ENCODE measurements at regions not wholly inside any gene's neighbourhood (a gene's known extent, or its start where the extent isn't known, plus 50 kb on each side); places are given as distances from the start of the nearest gene placed in this dataset.
"Not testable (repeated sequence)": the region's sequence is repeated elsewhere in the genome, so short reads cannot be mapped to it uniquely, and the experiment has no call there.

- Histone ChIP-seq H3K27ac (replicated peaks) (no peak overlapping the region), H3K4me3 (replicated peaks; ENCODE audit: insufficient read depth, low read length) (no peak overlapping the region), H3K27me3 (ENCODE audit: insufficient read depth, poor library complexity, severe bottlenecking) (no peaks in the 10 kb centered on the region)
- no peak for TF ChIP-seq GABPA (IDR thresholded peaks at IDR 0.05; ENCODE audit: low read depth)
- no peak for TF ChIP-seq REST (IDR thresholded peaks at IDR 0.05; ENCODE audit: insufficient replicate concordance, low read depth)
- TF ChIP-seq SPI1 (IDR thresholded peaks at IDR 0.05; ENCODE audit: borderline replicate concordance, low read depth) = no peak
- TF ChIP-seq, protein P1, sequence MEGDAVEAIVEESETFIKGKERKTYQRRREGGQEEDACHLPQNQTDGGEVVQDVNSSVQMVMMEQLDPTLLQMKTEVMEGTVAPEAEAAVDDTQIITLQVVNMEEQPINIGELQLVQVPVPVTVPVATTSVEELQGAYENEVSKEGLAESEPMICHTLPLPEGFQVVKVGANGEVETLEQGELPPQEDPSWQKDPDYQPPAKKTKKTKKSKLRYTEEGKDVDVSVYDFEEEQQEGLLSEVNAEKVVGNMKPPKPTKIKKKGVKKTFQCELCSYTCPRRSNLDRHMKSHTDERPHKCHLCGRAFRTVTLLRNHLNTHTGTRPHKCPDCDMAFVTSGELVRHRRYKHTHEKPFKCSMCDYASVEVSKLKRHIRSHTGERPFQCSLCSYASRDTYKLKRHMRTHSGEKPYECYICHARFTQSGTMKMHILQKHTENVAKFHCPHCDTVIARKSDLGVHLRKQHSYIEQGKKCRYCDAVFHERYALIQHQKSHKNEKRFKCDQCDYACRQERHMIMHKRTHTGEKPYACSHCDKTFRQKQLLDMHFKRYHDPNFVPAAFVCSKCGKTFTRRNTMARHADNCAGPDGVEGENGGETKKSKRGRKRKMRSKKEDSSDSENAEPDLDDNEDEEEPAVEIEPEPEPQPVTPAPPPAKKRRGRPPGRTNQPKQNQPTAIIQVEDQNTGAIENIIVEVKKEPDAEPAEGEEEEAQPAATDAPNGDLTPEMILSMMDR (IDR thresholded peaks at IDR 0.05; ENCODE audit: insufficient read depth, low read length) = no peak
- TF ChIP-seq POLR2AphosphoS5 (IDR thresholded peaks at IDR 0.05; ENCODE audit: low read depth) = no peak
- DNase-seq (ENCODE audit: low read depth in 1 of 2, low spot score in 1 of 2) = no peak
These were observed 685.7 kb downstream of the BCKDHB start for GRCh38 chr6:80792151-80792550.

GRCh38 chr6:80789912-80790570 is 683.6 kb downstream of the BCKDHB start:
- no peak for DNase-seq (ENCODE audit: low read depth in 1 of 2, low spot score in 1 of 2)
- TF ChIP-seq SPI1 (IDR thresholded peaks at IDR 0.05; ENCODE audit: borderline replicate concordance, low read depth) (no peak), REST (IDR thresholded peaks at IDR 0.05; ENCODE audit: insufficient replicate concordance, low read depth) (no peak), POLR2AphosphoS5 (IDR thresholded peaks at IDR 0.05; ENCODE audit: low read depth) (no peak), GABPA (IDR thresholded peaks at IDR 0.05; ENCODE audit: low read depth) (no peak)
- TF ChIP-seq, protein P1 (IDR thresholded peaks at IDR 0.05; ENCODE audit: insufficient read depth, low read length) = no peak
- Histone ChIP-seq H3K27ac (replicated peaks) (no peak overlapping the region), H3K27me3 (ENCODE audit: insufficient read depth, poor library complexity, severe bottlenecking) (no peaks in the 10 kb centered on the region), H3K4me3 (replicated peaks; ENCODE audit: insufficient read depth, low read length) (no peak overlapping the region)

GRCh38 chr6:80783271-80783670 is 676.8 kb downstream of the BCKDHB start:
- not testable (repeated sequence) for H3K4me3 ChIP-seq (replicated peaks; ENCODE audit: insufficient read depth, low read length); H3K27ac ChIP-seq (replicated peaks); DNase-seq (ENCODE audit: low read depth in 1 of 2, low spot score in 1 of 2); H3K27me3 ChIP-seq (ENCODE audit: insufficient read depth, poor library complexity, severe bottlenecking)

DNA sequence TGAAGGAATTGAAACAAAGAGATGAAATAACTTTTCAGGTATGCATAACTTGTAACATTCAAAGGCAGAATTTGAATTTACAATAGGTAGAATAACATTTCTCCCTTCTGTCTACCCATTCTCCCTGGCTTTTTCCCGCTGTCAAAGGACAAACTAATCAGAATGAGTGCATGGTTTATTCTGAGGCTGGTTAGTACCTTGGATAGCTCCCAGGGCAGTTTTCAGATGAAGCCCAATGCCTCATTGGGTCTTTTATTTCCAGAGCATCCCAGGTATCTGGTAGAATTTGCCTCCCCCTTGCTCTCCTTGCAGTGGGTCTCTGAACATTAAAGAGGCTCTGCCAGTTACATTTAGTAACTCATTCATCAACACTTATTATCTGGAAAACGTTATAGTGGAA is 665.5 kb downstream of the BCKDHB start:
- DNase-seq (ENCODE audit: low read depth in 1 of 2, low spot score in 1 of 2) = no peak
- H3K27me3 ChIP-seq (ENCODE audit: insufficient read depth, poor library complexity, severe bottlenecking) = no peaks in the 10 kb centered on the region
- H3K4me3 ChIP-seq (replicated peaks; ENCODE audit: insufficient read depth, low read length) = no peak overlapping the region
- TF ChIP-seq REST (IDR thresholded peaks at IDR 0.05; ENCODE audit: insufficient replicate concordance, low read depth) (peak; percentile 94), SPI1 (IDR thresholded peaks at IDR 0.05; ENCODE audit: borderline replicate concordance, low read depth) (no peak), POLR2AphosphoS5 (IDR thresholded peaks at IDR 0.05; ENCODE audit: low read depth) (no peak)
- TF ChIP-seq, protein P1 (IDR thresholded peaks at IDR 0.05; ENCODE audit: insufficient read depth, low read length) = no peak
- H3K27ac ChIP-seq (replicated peaks) = no peak overlapping the region

Measured in HL-60 (cell line).